CD14-positive monocyte (primary cell): ENCODE measurements at regions not wholly inside any gene's neighbourhood (a gene's known extent, or its start where the extent isn't known, plus 50 kb on each side); places are given as distances from the start of the nearest gene placed in this dataset.

Experiments
- DNase-seq, 3 donors: peaks; one replicate each; pipeline ENCODE4 v3.0.0-alpha.2; 2011 to 2022
- H2AFZ ChIP-seq: 2 replicates; pipeline ENCODE4 v1.6.0; 2012; ENCODE audit warnings: mild to moderate bottlenecking, low read depth, low read length, inconsistent platforms; ENCODE audit not compliant: insufficient read depth, poor library complexity, severe bottlenecking
- H3K27ac ChIP-seq, 2 donors: 1 replicate in 1 of 2; 2 replicates in 1 of 2; pipeline ENCODE4 v1.5.1; 2012 to 2013; ENCODE audit warnings: low read length in 2 of 2, control low read depth in 1 of 2, inconsistent platforms in 1 of 2, low read depth in 1 of 2, mild to moderate bottlenecking in 1 of 2
- H3K27me3 ChIP-seq, 2 donors: one replicate each; pipeline versions ENCODE4 v1.6.0 to v1.6.1; 2011 to 2013; ENCODE audit warnings: low read length in 2 of 2; ENCODE audit not compliant: control insufficient read depth in 2 of 2, insufficient read depth in 2 of 2
- H3K36me3 ChIP-seq, 2 donors: replicated peaks in 1 of 2; 1 replicate in 1 of 2; 2 replicates in 1 of 2; pipeline versions ENCODE4 v1.5.1 to v1.6.1; 2012 to 2013; ENCODE audit warnings: low read length in 2 of 2, control low read depth in 1 of 2, inconsistent platforms in 1 of 2, mild to moderate bottlenecking in 1 of 2; ENCODE audit not compliant: insufficient read depth in 2 of 2, control insufficient read depth in 1 of 2
- H3K4me1 ChIP-seq, 2 donors: 1 replicate in 1 of 2; 2 replicates in 1 of 2; pipeline versions ENCODE4 v1.5.1 to v1.6.1; 2012 to 2013; ENCODE audit warnings: low read length in 2 of 2, control low read depth in 1 of 2, inconsistent platforms in 1 of 2, mild to moderate bottlenecking in 1 of 2, moderate library complexity in 1 of 2; ENCODE audit not compliant: insufficient read depth in 2 of 2, control insufficient read depth in 1 of 2
- H3K4me2 ChIP-seq: replicated peaks from 2 replicates; pipeline ENCODE3; 2012; ENCODE audit warnings: low read length, moderate library complexity, mild to moderate bottlenecking; ENCODE audit not compliant: poor library complexity, severe bottlenecking; ENCODE audit errors: extremely low read depth
- H3K4me3 ChIP-seq, 3 experiments: fragments of 200-600 bp in 1 of 3; sonication (generic) in 1 of 3; replicated peaks in 1 of 3; 1 replicate in 2 of 3; 2 replicates in 1 of 3; pipeline ENCODE4 v1.5.1; 2011 to 2013; ENCODE audit warnings: low read length in 3 of 3, mild to moderate bottlenecking in 3 of 3, control low read depth in 2 of 3, low read depth in 2 of 3, inconsistent platforms in 1 of 3, moderate library complexity in 1 of 3
- H3K79me2 ChIP-seq: 2 replicates; pipeline ENCODE4 v1.6.0; 2012; ENCODE audit warnings: mild to moderate bottlenecking, control low read depth, inconsistent platforms, low read length, moderate library complexity; ENCODE audit not compliant: insufficient read depth
- H3K9ac ChIP-seq: 2 replicates; pipeline ENCODE4 v1.6.0; 2017; ENCODE audit warnings: low read length, mild to moderate bottlenecking; ENCODE audit not compliant: insufficient read depth, poor library complexity, severe bottlenecking
- H3K9me3 ChIP-seq, 2 donors: replicated peaks in 1 of 2; 1 replicate in 1 of 2; 2 replicates in 1 of 2; pipeline versions ENCODE4 v1.5.1 to v1.6.1; 2012 to 2013; ENCODE audit warnings: low read length in 2 of 2, control low read depth in 1 of 2; ENCODE audit not compliant: control insufficient read depth in 1 of 2, insufficient read depth in 1 of 2
- H4K20me1 ChIP-seq: 2 replicates; pipeline ENCODE4 v1.6.0; 2012; ENCODE audit warnings: mild to moderate bottlenecking, low read length, control low read depth, moderate library complexity; ENCODE audit not compliant: insufficient read depth
- H3K27ac Mint-ChIP-seq, 7 donors: one replicate each; pipeline ENCODE4 v1.8.0; 2020; ENCODE audit warnings: mild to moderate bottlenecking in 7 of 7, mixed read lengths in 7 of 7, moderate library complexity in 6 of 7, inconsistent platforms in 2 of 7
- H3K27me3 Mint-ChIP-seq, 3 donors: one replicate each; pipeline ENCODE4 v1.8.0; 2021 to 2022; ENCODE audit warnings: low read depth in 3 of 3, mild to moderate bottlenecking in 3 of 3, mixed read lengths in 3 of 3, moderate library complexity in 3 of 3, inconsistent platforms in 1 of 3
- H3K36me3 Mint-ChIP-seq, 2 donors: one replicate each; pipeline ENCODE4 v1.8.0; 2020; ENCODE audit warnings: mixed read lengths in 2 of 2, inconsistent platforms in 1 of 2, mild to moderate bottlenecking in 1 of 2
- H3K4me1 Mint-ChIP-seq: one replicate; pipeline ENCODE4 v1.8.0; 2020; ENCODE audit warnings: mild to moderate bottlenecking, mixed read lengths
- H3K4me3 Mint-ChIP-seq, 2 donors: one replicate each; pipeline ENCODE4 v1.8.0; 2020; ENCODE audit warnings: mild to moderate bottlenecking in 2 of 2, mixed read lengths in 2 of 2, moderate library complexity in 1 of 2
- H3K9me3 Mint-ChIP-seq, 7 donors: one replicate each; pipeline ENCODE4 v1.8.0; 2020 to 2022; ENCODE audit warnings: mixed read lengths in 7 of 7, mild to moderate bottlenecking in 6 of 7, moderate library complexity in 6 of 7, inconsistent platforms in 2 of 7
- CTCF ChIP-seq: fragments of 200-600 bp; IDR thresholded peaks from one replicate; pipeline ENCODE4 v1.8.0; 2022; ENCODE audit warnings: antibody characterized with exemption, mild to moderate bottlenecking
- WGBS: methylation state at CpG from one replicate; pipeline ENCODE4 v1.1.5; 2013; ENCODE audit warnings: missing lambda C conversion rate; ENCODE audit not compliant: insufficient coverage; 5-methylcytosine and 5-hydroxymethylcytosine counted together
- intact Hi-C, 2 donors: fragments of 100-400 bp; cut with micrococcal nuclease; formaldehyde crosslinking; loops; one replicate each; pipeline versions ENCODE4 v1.15.0 to v1.15.1; 2023

GRCh38 chr18:44309185-44309584 is 371.5 kb upstream of the SETBP1 start:
- H3K9me3 ChIP-seq: no peaks in the 10 kb centered on the region
- no peak overlapping the region for H3K27ac Mint-ChIP-seq
- no peaks in the 10 kb centered on the region for H3K4me1 ChIP-seq
- H3K27me3 ChIP-seq: no peaks in the 10 kb centered on the region
- no peak overlapping the region for H3K4me3 Mint-ChIP-seq
- no peaks in the 10 kb centered on the region for H4K20me1 ChIP-seq
- H3K4me1 Mint-ChIP-seq: no peaks in the 10 kb centered on the region
- TF ChIP-seq CTCF: no peak
- peaks cover 0 to 10% (median 6%) of the 10 kb centered on the region in 7 donors for H3K9me3 Mint-ChIP-seq
- H3K36me3 Mint-ChIP-seq: no peaks in the 10 kb centered on the region
- H3K4me3 ChIP-seq: no peak overlapping the region
- H2AFZ ChIP-seq: no peak overlapping the region
- no peaks in the 10 kb centered on the region for H3K79me2 ChIP-seq
- H3K36me3 ChIP-seq: no peaks in the 10 kb centered on the region
- no peak overlapping the region for H3K27ac ChIP-seq
- no peak overlapping the region for H3K4me2 ChIP-seq
- WGBS: no CpG with 5 or more reads among the region's 2 CpGs
- H3K27me3 Mint-ChIP-seq: no peaks in the 10 kb centered on the region
- intact Hi-C loops: no loop called here
- DNase-seq: no peak
- H3K9ac ChIP-seq: no peak overlapping the region

- Histone ChIP-seq H2AFZ (no peak overlapping the region), H4K20me1 (no peaks in the 10 kb centered on the region), H3K27ac (no peak overlapping the region), H3K79me2 (no peaks in the 10 kb centered on the region), H3K4me2 (no peak overlapping the region), H3K27me3 (no peaks in the 10 kb centered on the region), H3K4me3 (no peak overlapping the region), H3K4me1 (no peaks in the 10 kb centered on the region), H3K36me3 (no peaks in the 10 kb centered on the region), H3K9ac (no peak overlapping the region), H3K9me3 (no peaks in the 10 kb centered on the region)
- no peak overlapping the region for H3K4me3 Mint-ChIP-seq
- 94% methylated on average over 25 of the region's 26 CpGs for WGBS
- H3K36me3 Mint-ChIP-seq: no peaks in the 10 kb centered on the region
- intact Hi-C loops: no loop called here
- TF ChIP-seq CTCF: no peak
- H3K27ac Mint-ChIP-seq: peak overlapping the region in 1 of 7 donors; percentile 48
- H3K4me1 Mint-ChIP-seq: no peaks in the 10 kb centered on the region
- no peak for DNase-seq
- peaks cover 0 to 1% (median 1%) of the 10 kb centered on the region in 3 donors for H3K27me3 Mint-ChIP-seq
- H3K9me3 Mint-ChIP-seq: peaks cover 0 to 10% (median 6%) of the 10 kb centered on the region in 7 donors
Measured at GRCh38 chr18:44320619-44321460, 359.8 kb upstream of the SETBP1 start.
